ENCODE measurements at regions not wholly inside any gene's neighbourhood (a gene's known extent, or its start where the extent isn't known, plus 50 kb on each side); places are given as distances from the start of the nearest gene placed in this dataset.

GRCh38 chr6:9250852-9251251 lies 815.5 kb upstream of the SLC35B3 start:
- no peaks in the 10 kb centered on the region for H3K27me3 ChIP-seq (ENCODE audit: control insufficient read depth, insufficient read depth, low read length)
- ATAC-seq (ENCODE audit: low read depth) (peak; percentile 59), DNase-seq (peak; percentile 53)
- H3K14ac ChIP-seq (replicated peaks; ENCODE audit: low read depth, low read length) = no peak overlapping the region
- H3K27ac ChIP-seq (ENCODE audit: insufficient read depth, low read length) = no peak overlapping the region
- no peaks in the 10 kb centered on the region for H4K20me1 ChIP-seq (ENCODE audit: insufficient read depth, low read length)
- H3K4ac ChIP-seq (ENCODE audit: low read depth, low read length) = no peak overlapping the region
- no peaks in the 10 kb centered on the region for H3K9me3 ChIP-seq (ENCODE audit: control insufficient read depth, insufficient read depth, low read length)
- POLR2A ChIA-PET (ENCODE audit: unreplicated experiment) = no interaction called here
- no peaks in the 10 kb centered on the region for H3K36me3 ChIP-seq (ENCODE audit: control insufficient read depth, insufficient read depth, low read length)
- no peaks in the 10 kb centered on the region for H3K4me1 ChIP-seq (ENCODE audit: control insufficient read depth, insufficient read depth, low read length)
- in situ Hi-C loops (cut with MboI; ENCODE audit: low sequenced_read_pairs) = no loop called here
- H4K8ac ChIP-seq (ENCODE audit: low read depth in 2 of 2, low read length in 2 of 2) = no peak overlapping the region
- no peak overlapping the region for H2AK9ac ChIP-seq (replicated peaks; ENCODE audit: low read depth, low read length, poor library complexity)
- BruUV-seq (replicated peaks) = no TSS peak
- intact Hi-C loops (cut with micrococcal nuclease) = loop anchor here (2.0 to 10.0 kb wide), 5 partner anchors 269 to 1178 kb away; no protein-coding TSS in a partner anchor
- no peak overlapping the region for H3K4me2 ChIP-seq (ENCODE audit: low read depth, low read length)
- H3K4me3 ChIP-seq (ENCODE audit: insufficient read depth, low read depth, low read length) = no peak overlapping the region
- H3K79me1 ChIP-seq (ENCODE audit: low read depth in 1 of 2, low read length in 2 of 2) = no peaks in the 10 kb centered on the region
- H2BK15ac ChIP-seq (ENCODE audit: low read depth, low read length) = no peak overlapping the region
- H3K9ac ChIP-seq (ENCODE audit: low read depth, low read length) = no peak overlapping the region
- H2BK20ac ChIP-seq (ENCODE audit: low read depth, low read length) = no peak overlapping the region
- CTCF ChIA-PET = interaction anchor here (0.5 to 1.6 kb wide), 5 partner anchors 61 to 1179 kb away, joined by 3 to 10 read pairs (median 3); partner anchors contain the start of gene TFAP2A
- H4K5ac ChIP-seq (ENCODE audit: low read depth, low read length) = no peak overlapping the region
- H4K91ac ChIP-seq (ENCODE audit: insufficient read depth, low read depth, low read length) = no peak overlapping the region
- no CpG with 5 or more reads among the region's 9 CpGs for WGBS, 2 experiments (ENCODE audit: extremely low coverage in 2 of 2, insufficient read length in 1 of 2)
- H2BK5ac ChIP-seq (ENCODE audit: low read depth, low read length, poor library complexity, severe bottlenecking) = no peak overlapping the region
- TF ChIP-seq SMC3 (IDR thresholded peaks at IDR 0.05; ENCODE audit: low read depth, low read length) (peak; percentile 54), CTCF (conservative IDR thresholded peaks at IDR 0.05; ENCODE audit: low read depth, low read length) (peak; percentile 55), ELK1 (IDR thresholded peaks at IDR 0.05; ENCODE audit: borderline replicate concordance, low read depth, low read length) (no peak), RAD21 (IDR thresholded peaks at IDR 0.05; ENCODE audit: low read length) (peak; percentile 80)
- no peak overlapping the region for H3K23ac ChIP-seq (ENCODE audit: low read depth, low read length)
- no peak overlapping the region for H3K56ac ChIP-seq (ENCODE audit: extremely low read depth, insufficient read depth, low read length)
- H2BK120ac ChIP-seq (ENCODE audit: low read depth, low read length) = peak overlapping the region; percentile 19; the same call in 1 of the 2 replicates
- no peak overlapping the region for H3K18ac ChIP-seq (ENCODE audit: low read depth, low read length)
- no peak overlapping the region for H2AK5ac ChIP-seq (ENCODE audit: low read depth, low read length)
- dilution Hi-C loops (cut with HindIII; ENCODE audit: low sequenced_read_pairs, unreplicated experiment) = no loop called here
- H2AFZ ChIP-seq (replicated peaks; ENCODE audit: low read length, poor library complexity) = peak overlapping the region; percentile 60
- H3K9me1 ChIP-seq (ENCODE audit: insufficient read depth, low read length) = no peaks in the 10 kb centered on the region; the same call in 1 of the 2 replicates
